A673 (cell line): ENCODE measurements at regions not wholly inside any gene's neighbourhood (a gene's known extent, or its start where the extent isn't known, plus 50 kb on each side); places are given as distances from the start of the nearest gene placed in this dataset.

Source experiments
- CTCF ChIP-seq: fragments of 300-800, 200-600 bp; sonication (generic); conservative IDR thresholded peaks from 2 replicates; pipeline ENCODE4 v1.5.1; 2017; ENCODE audit warnings: low read depth, mild to moderate bottlenecking, antibody characterized with exemption, low read length, moderate library complexity, mixed read lengths
- EZH2 ChIP-seq: fragments of 200-600 bp; sonication (generic); IDR thresholded peaks from 2 replicates; pipeline ENCODE4 v1.6.1; 2017; ENCODE audit warnings: borderline replicate concordance, low read depth, mild to moderate bottlenecking, mixed read lengths, antibody characterized with exemption, low read length; ENCODE audit not compliant: poor library complexity, severe bottlenecking

- TF ChIP-seq CTCF (no peak), EZH2 (no peak)
These were observed 110.5 kb upstream of the INSIG1 start for GRCh38 chr7:155187061-155187785.
